ENCODE measurements at regions not wholly inside any gene's neighbourhood (a gene's known extent, or its start where the extent isn't known, plus 50 kb on each side); places are given as distances from the start of the nearest gene placed in this dataset.

- no peaks in the 10 kb centered on the region for H3K79me2 ChIP-seq (ENCODE audit: insufficient read depth, low read length)
- no peak overlapping the region for H3K4me3 ChIP-seq (ENCODE audit: insufficient read depth, low read depth, low read length)
- no peak overlapping the region for H3K4me3 Mint-ChIP-seq (ENCODE audit: unreplicated experiment)
- TF ChIP-seq CTCF (IDR thresholded peaks at IDR 0.05; ENCODE audit: insufficient read depth, low read depth, low read length): no peak
- TF ChIP-seq EZH2 (IDR thresholded peaks at IDR 0.05; ENCODE audit: insufficient read depth, low read length): no peak
- peaks cover 10% of the 10 kb centered on the region for H3K27me3 ChIP-seq (ENCODE audit: insufficient read depth, low read length)
- H3K4me2 ChIP-seq (ENCODE audit: low read length): no peak overlapping the region
- H3K27ac Mint-ChIP-seq (ENCODE audit: unreplicated experiment): no peak overlapping the region
- H3K4me1 ChIP-seq (ENCODE audit: insufficient read depth, low read length): no peaks in the 10 kb centered on the region
- DNase-seq (ENCODE audit: low read depth) (no peak), FAIRE-seq (no peak)
- H3K36me3 Mint-ChIP-seq (ENCODE audit: low read depth, unreplicated experiment): no peaks in the 10 kb centered on the region
- no peak overlapping the region for H3K27ac ChIP-seq (ENCODE audit: low read depth, low read length)
- no peaks in the 10 kb centered on the region for H3K9me3 Mint-ChIP-seq (ENCODE audit: unreplicated experiment)
- H3K9me3 ChIP-seq (ENCODE audit: insufficient read depth, low read depth, low read length): no peaks in the 10 kb centered on the region
- no peak overlapping the region for H3K9ac ChIP-seq (ENCODE audit: low read length)
- H3K27me3 Mint-ChIP-seq (ENCODE audit: low read depth, unreplicated experiment): peaks cover 3% of the 10 kb centered on the region
- H2AFZ ChIP-seq (ENCODE audit: low read depth, low read length): no peak overlapping the region
- no peaks in the 10 kb centered on the region for H3K4me1 Mint-ChIP-seq (ENCODE audit: low read depth, unreplicated experiment)
- H4K20me1 ChIP-seq (ENCODE audit: insufficient read depth, low read length): no peaks in the 10 kb centered on the region
- H3K36me3 ChIP-seq (ENCODE audit: insufficient read depth, low read length): no peaks in the 10 kb centered on the region
Observed at GRCh38 chr18:43572163-43572562, 294.9 kb upstream of the SYT4 start.

- no peaks in the 10 kb centered on the region for H3K36me3 Mint-ChIP-seq (ENCODE audit: low read depth, unreplicated experiment)
- no peak overlapping the region for H3K27ac Mint-ChIP-seq (ENCODE audit: unreplicated experiment)
- Histone ChIP-seq H3K79me2 (ENCODE audit: insufficient read depth, low read length) (no peaks in the 10 kb centered on the region), H3K9ac (ENCODE audit: low read length) (no peak overlapping the region), H3K27ac (ENCODE audit: low read depth, low read length) (no peak overlapping the region), H3K9me3 (ENCODE audit: insufficient read depth, low read depth, low read length) (no peaks in the 10 kb centered on the region), H3K27me3 (ENCODE audit: insufficient read depth, low read length) (peaks cover 3% of the 10 kb centered on the region), H4K20me1 (ENCODE audit: insufficient read depth, low read length) (no peaks in the 10 kb centered on the region), H3K4me1 (ENCODE audit: insufficient read depth, low read length) (no peaks in the 10 kb centered on the region), H3K4me3 (ENCODE audit: insufficient read depth, low read depth, low read length) (no peak overlapping the region), H3K36me3 (ENCODE audit: insufficient read depth, low read length) (no peaks in the 10 kb centered on the region), H3K4me2 (ENCODE audit: low read length) (no peak overlapping the region), H2AFZ (ENCODE audit: low read depth, low read length) (no peak overlapping the region)
- DNase-seq (ENCODE audit: low read depth) (no peak), FAIRE-seq (no peak)
- H3K4me1 Mint-ChIP-seq (ENCODE audit: low read depth, unreplicated experiment): no peaks in the 10 kb centered on the region
- H3K4me3 Mint-ChIP-seq (ENCODE audit: unreplicated experiment): no peak overlapping the region
- no peaks in the 10 kb centered on the region for H3K9me3 Mint-ChIP-seq (ENCODE audit: unreplicated experiment)
- no peaks in the 10 kb centered on the region for H3K27me3 Mint-ChIP-seq (ENCODE audit: low read depth, unreplicated experiment)
- no peak for TF ChIP-seq CTCF (IDR thresholded peaks at IDR 0.05; ENCODE audit: insufficient read depth, low read depth, low read length)
- TF ChIP-seq EZH2 (IDR thresholded peaks at IDR 0.05; ENCODE audit: insufficient read depth, low read length): no peak
Observed at GRCh38 chr18:43574974-43575373, 297.7 kb upstream of the SYT4 start.

GRCh38 chr18:43578211-43578610 is 300.9 kb upstream of the SYT4 start:
- peaks cover 3% of the 10 kb centered on the region for H3K27me3 ChIP-seq (ENCODE audit: insufficient read depth, low read length)
- H2AFZ ChIP-seq (ENCODE audit: low read depth, low read length): no peak overlapping the region
- no peak overlapping the region for H3K27ac ChIP-seq (ENCODE audit: low read depth, low read length)
- no peaks in the 10 kb centered on the region for H3K27me3 Mint-ChIP-seq (ENCODE audit: low read depth, unreplicated experiment)
- H3K79me2 ChIP-seq (ENCODE audit: insufficient read depth, low read length): no peaks in the 10 kb centered on the region
- H3K4me1 ChIP-seq (ENCODE audit: insufficient read depth, low read length): no peaks in the 10 kb centered on the region
- no peaks in the 10 kb centered on the region for H3K4me1 Mint-ChIP-seq (ENCODE audit: low read depth, unreplicated experiment)
- no peaks in the 10 kb centered on the region for H4K20me1 ChIP-seq (ENCODE audit: insufficient read depth, low read length)
- H3K36me3 ChIP-seq (ENCODE audit: insufficient read depth, low read length): no peaks in the 10 kb centered on the region
- H3K9me3 ChIP-seq (ENCODE audit: insufficient read depth, low read depth, low read length): no peaks in the 10 kb centered on the region
- DNase-seq (ENCODE audit: low read depth) (no peak), FAIRE-seq (no peak)
- no peaks in the 10 kb centered on the region for H3K9me3 Mint-ChIP-seq (ENCODE audit: unreplicated experiment)
- H3K4me2 ChIP-seq (ENCODE audit: low read length): no peak overlapping the region
- no peaks in the 10 kb centered on the region for H3K36me3 Mint-ChIP-seq (ENCODE audit: low read depth, unreplicated experiment)
- TF ChIP-seq EZH2 (IDR thresholded peaks at IDR 0.05; ENCODE audit: insufficient read depth, low read length) (no peak), CTCF (IDR thresholded peaks at IDR 0.05; ENCODE audit: insufficient read depth, low read depth, low read length) (no peak)
- no peak overlapping the region for H3K4me3 ChIP-seq (ENCODE audit: insufficient read depth, low read depth, low read length)
- no peak overlapping the region for H3K9ac ChIP-seq (ENCODE audit: low read length)
- no peak overlapping the region for H3K4me3 Mint-ChIP-seq (ENCODE audit: unreplicated experiment)
- no peak overlapping the region for H3K27ac Mint-ChIP-seq (ENCODE audit: unreplicated experiment)
